NOMO-1 treated with DMSO at 0.1 percent for 48 hours (cell line): ENCODE measurements at regions not wholly inside any gene's neighbourhood (a gene's known extent, or its start where the extent isn't known, plus 50 kb on each side); places are given as distances from the start of the nearest gene placed in this dataset.

ENCODE experiments used
- DNase-seq: peaks from one replicate; lab custom pipeline; 2025; ENCODE audit not compliant: unreplicated experiment; lab: John Stamatoyannopoulos, UW

GRCh38 chr18:44119607-44120006, 561.1 kb upstream of the SETBP1 start:
- no peak for DNase-seq

GRCh38 chr18:44123743-44124142, 556.9 kb upstream of the SETBP1 start:
- no peak for DNase-seq

- DNase-seq, result no peak
Observed at GRCh38 chr18:44125446-44125845, 555.2 kb upstream of the SETBP1 start.

- DNase-seq, result no peak
Observed at GRCh38 chr18:44126598-44126997, 554.1 kb upstream of the SETBP1 start.

GRCh38 chr18:44128365-44128764, 552.3 kb upstream of the SETBP1 start:
- DNase-seq, result no peak

- DNase-seq, result no peak
Observed at GRCh38 chr18:44130376-44130942, 550.2 kb upstream of the SETBP1 start.

GRCh38 chr18:44133483-44133882, 547.2 kb upstream of the SETBP1 start:
- DNase-seq, result no peak

GRCh38 chr18:44134447-44134846, 546.2 kb upstream of the SETBP1 start:
- DNase-seq, result no peak

- no peak for DNase-seq
Observed at GRCh38 chr18:44135741-44136140, 544.9 kb upstream of the SETBP1 start.

GRCh38 chr18:44136326-44136725, 544.4 kb upstream of the SETBP1 start:
- DNase-seq, result no peak

GRCh38 chr18:44143072-44143471, 537.6 kb upstream of the SETBP1 start:
- DNase-seq, result no peak

GRCh38 chr18:44149706-44150105, 531.0 kb upstream of the SETBP1 start:
- no peak for DNase-seq

- no peak for DNase-seq
Observed at GRCh38 chr18:44153981-44154380, 526.7 kb upstream of the SETBP1 start.

GRCh38 chr18:44156126-44156525, 524.6 kb upstream of the SETBP1 start:
- no peak for DNase-seq

- no peak for DNase-seq
Observed at GRCh38 chr18:44156776-44157335, 523.8 kb upstream of the SETBP1 start.

- DNase-seq, result no peak
Observed at GRCh38 chr18:44170208-44170880, 510.3 kb upstream of the SETBP1 start.

GRCh38 chr18:44171301-44171700, 509.4 kb upstream of the SETBP1 start:
- DNase-seq, result no peak

GRCh38 chr18:44175891-44176290, 504.8 kb upstream of the SETBP1 start:
- DNase-seq, result no peak

- DNase-seq, result no peak
Observed at GRCh38 chr18:44178476-44178875, 502.2 kb upstream of the SETBP1 start.

GRCh38 chr18:44179693-44180092, 501.0 kb upstream of the SETBP1 start:
- DNase-seq, result no peak

GRCh38 chr18:44180683-44181082, 500.0 kb upstream of the SETBP1 start:
- no peak for DNase-seq

GRCh38 chr18:44181951-44182747, 498.5 kb upstream of the SETBP1 start:
- DNase-seq, result no peak
